GM10248 (cell line): ENCODE measurements at regions not wholly inside any gene's neighbourhood (a gene's known extent, or its start where the extent isn't known, plus 50 kb on each side); places are given as distances from the start of the nearest gene placed in this dataset.

Experiments used
- CTCF ChIA-PET: fragments of 300-600 bp; sonication (Branson Sonifier 250); formaldehyde crosslinking; extraction: SDS; loops from one replicate; lab custom pipeline; 2021; ENCODE audit warnings: antibody characterized with exemption; lab: Yijun Ruan, JAX
- POLR2A ChIA-PET: fragments of 350-650 bp; sonication (Branson Sonifier 250); formaldehyde crosslinking; extraction: SDS; loops from one replicate; lab custom pipeline; 2020; ENCODE audit warnings: antibody characterized with exemption; lab: Yijun Ruan, JAX
- DNase-seq: peaks from one replicate; pipeline ENCODE4 v3.0.0; 2012; ENCODE audit errors: extremely low spot score
- CTCF ChIP-seq: IDR thresholded peaks from 2 replicates; pipeline ENCODE4 v1.5.1; 2012; ENCODE audit warnings: mild to moderate bottlenecking, low read depth; ENCODE audit errors: extremely low read depth, missing control alignments, control extremely low read depth

- ChIA-PET CTCF (interaction anchor here (1.2 kb wide), 1 partner anchor 11 kb away, joined by 4 read pairs; no protein-coding TSS in a partner anchor), POLR2A (no interaction called here)
- DNase-seq, result no peak
- no peak for TF ChIP-seq CTCF
Observed at GRCh38 chr18:10231220-10231619, 223.2 kb upstream of the APCDD1 start.

- CTCF ChIA-PET, result interaction anchor here (1.2 kb wide), 2 partner anchors 10 to 73 kb away, joined by 3 to 4 read pairs; no protein-coding TSS in a partner anchor
- no peak for DNase-seq
- POLR2A ChIA-PET, result no interaction called here
- no peak for TF ChIP-seq CTCF
Observed at GRCh38 chr18:10232062-10232461, 222.4 kb upstream of the APCDD1 start.

- POLR2A ChIA-PET, result no interaction called here
Observed at GRCh38 chr18:10233082-10233875, 221.2 kb upstream of the APCDD1 start.

GRCh38 chr18:10234281-10234680 is 220.2 kb upstream of the APCDD1 start:
- no peak for DNase-seq
- ChIA-PET CTCF (no interaction called here), POLR2A (no interaction called here)
- no peak for TF ChIP-seq CTCF

More at GRCh38 chr18:10233082-10233875, 221.2 kb upstream of the APCDD1 start:
- CTCF ChIA-PET, result no interaction called here
- DNase-seq, result no peak
- no peak for TF ChIP-seq CTCF

- no peak for TF ChIP-seq CTCF
- ChIA-PET CTCF (no interaction called here), POLR2A (no interaction called here)
- no peak for DNase-seq
Observed at GRCh38 chr18:10234912-10235660, 219.3 kb upstream of the APCDD1 start.

GRCh38 chr18:10235661-10235952 is 218.8 kb upstream of the APCDD1 start:
- no peak for TF ChIP-seq CTCF
- CTCF ChIA-PET, result no interaction called here
- POLR2A ChIA-PET, result no interaction called here
- no peak for DNase-seq
